ENCODE measurements at regions not wholly inside any gene's neighbourhood (a gene's known extent, or its start where the extent isn't known, plus 50 kb on each side); places are given as distances from the start of the nearest gene placed in this dataset.

GRCh38 chrX:39688576-39689375 lies 409.0 kb downstream of the BCOR start (continued):
- TF ChIP-seq JUND (IDR thresholded peaks at IDR 0.05; ENCODE audit: borderline replicate concordance, low read depth, low read length), result no peak
- no peak; the same call in 2 of the 3 replicates for TF ChIP-seq JUND (tag; IDR thresholded peaks at IDR 0.05; ENCODE audit: borderline replicate concordance, low read depth, low read length)
- peak; percentile 33; the same call in 1 of the 2 replicates for TF ChIP-seq FOSL1 (tag; conservative IDR thresholded peaks at IDR 0.05)
- no peak for TF ChIP-seq ZNF780A (CRISPR knock-in tag; IDR thresholded peaks at IDR 0.05)
- TF ChIP-seq NRF1 (conservative IDR thresholded peaks at IDR 0.05 in 1 of 2, IDR thresholded peaks at IDR 0.05 in 1 of 2), result peak in 1 of 2 experiments; percentile 2; a peak in 2 of 4 replicates
- TF ChIP-seq SREBF1 (IDR thresholded peaks at IDR 0.05; ENCODE audit: borderline replicate concordance, low read depth, low read length), result no peak
- peak; percentile 81 for TF ChIP-seq POLR2G (IDR thresholded peaks at IDR 0.05; ENCODE audit: low read depth, low read length)
- TF ChIP-seq ZNF717 (CRISPR knock-in tag; IDR thresholded peaks at IDR 0.05), result no peak
- peak in 1 of 2 experiments; percentile 73; a peak in 1 of 4 replicates for TF ChIP-seq ZNF639 (CRISPR knock-in tag; conservative IDR thresholded peaks at IDR 0.05 in 1 of 2, IDR thresholded peaks at IDR 0.05 in 1 of 2)
- TF ChIP-seq, protein P1, sequence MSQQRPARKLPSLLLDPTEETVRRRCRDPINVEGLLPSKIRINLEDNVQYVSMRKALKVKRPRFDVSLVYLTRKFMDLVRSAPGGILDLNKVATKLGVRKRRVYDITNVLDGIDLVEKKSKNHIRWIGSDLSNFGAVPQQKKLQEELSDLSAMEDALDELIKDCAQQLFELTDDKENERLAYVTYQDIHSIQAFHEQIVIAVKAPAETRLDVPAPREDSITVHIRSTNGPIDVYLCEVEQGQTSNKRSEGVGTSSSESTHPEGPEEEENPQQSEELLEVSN (IDR thresholded peaks at IDR 0.05; ENCODE audit: borderline replicate concordance in 1 of 2, extremely low read depth in 1 of 2, insufficient read depth in 1 of 2, insufficient read length in 1 of 2, low read depth in 1 of 2, low read length in 1 of 2, poor library complexity in 1 of 2, severe bottlenecking in 1 of 2), result peak; percentile 83 to 85
- peak; percentile 31; the same call in 1 of the 2 replicates for TF ChIP-seq SUPT5H (IDR thresholded peaks at IDR 0.05)
- peak; percentile 19 for TF ChIP-seq TAF1 (IDR thresholded peaks at IDR 0.05; ENCODE audit: control insufficient read depth, extremely low read depth, insufficient read depth, low read length, severe bottlenecking)
- TF ChIP-seq ZKSCAN1 (IDR thresholded peaks at IDR 0.05; ENCODE audit: low read depth, low read length), result no peak
- no peak for TF ChIP-seq ZNF143 (CRISPR knock-in tag; IDR thresholded peaks at IDR 0.05)
- TF ChIP-seq MAFK (IDR thresholded peaks at IDR 0.05; ENCODE audit: low read length), result no peak
- no peak for TF ChIP-seq DACH1 (IDR thresholded peaks at IDR 0.05; ENCODE audit: partially characterized antibody)
- TF ChIP-seq ZC3H11A (IDR thresholded peaks at IDR 0.05; ENCODE audit: low read depth, low read length), result no peak
- no peak for TF ChIP-seq NR1H2 (CRISPR knock-in tag; IDR thresholded peaks at IDR 0.05)
- no peak for TF ChIP-seq CAMTA2 (CRISPR knock-in tag; conservative IDR thresholded peaks at IDR 0.05)
- TF ChIP-seq GABPA (tag; conservative IDR thresholded peaks at IDR 0.05; ENCODE audit: low read depth), result no peak
- no peak for TF ChIP-seq MIER1 (IDR thresholded peaks at IDR 0.05; ENCODE audit: low read depth)
- no peak for TF ChIP-seq ZNF766 (CRISPR knock-in tag; conservative IDR thresholded peaks at IDR 0.05)
- 0 out of 2 replicates have a peak, but pooled peaks have one; percentile 52 for TF ChIP-seq ATF6 (CRISPR knock-in tag; IDR thresholded peaks at IDR 0.05)
- TF ChIP-seq ZNF347 (CRISPR knock-in tag; IDR thresholded peaks at IDR 0.05; ENCODE audit: low read depth), result no peak
